Peyer's patch (tissue), 4 donors: ENCODE measurements at regions not wholly inside any gene's neighbourhood (a gene's known extent, or its start where the extent isn't known, plus 50 kb on each side); places are given as distances from the start of the nearest gene placed in this dataset.

Experiments used
- DNase-seq, 3 donors: peaks; one replicate each; pipeline ENCODE4 v3.0.0-alpha.2; 2017 to 2019
- H3K27ac ChIP-seq, 4 donors: fragments of 200-600 bp; sonication (generic); one replicate each; pipeline ENCODE4 v1.5.1; 2016 to 2019
- H3K27me3 ChIP-seq, 2 donors: fragments of 200-600 bp; sonication (generic); one replicate each; pipeline ENCODE4 v1.5.1; 2019
- H3K36me3 ChIP-seq, 3 donors: fragments of 200-600 bp; sonication (generic); one replicate each; pipeline ENCODE4 v1.5.1; 2016 to 2019
- H3K4me1 ChIP-seq, 4 donors: fragments of 200-600 bp; sonication (generic); one replicate each; pipeline ENCODE4 v1.5.1; 2016 to 2019
- H3K4me3 ChIP-seq, 4 donors: fragments of 200-600 bp; sonication (generic); 1 replicate in 3 of 4; 2 replicates in 1 of 4; pipeline ENCODE4 v1.5.1; 2016 to 2019; ENCODE audit warnings: mild to moderate bottlenecking in 1 of 4
- H3K9me3 ChIP-seq, 4 donors: fragments of 200-600 bp; sonication (generic); one replicate each; pipeline ENCODE4 v1.5.1; 2016 to 2019; ENCODE audit warnings: mild to moderate bottlenecking in 1 of 4
- POLR2A ChIP-seq, 2 donors: fragments of 450-650 bp; IDR thresholded peaks; one replicate each; pipeline ENCODE4 v1.5.1; 2017; ENCODE audit warnings: antibody characterized with exemption in 2 of 2, mild to moderate bottlenecking in 2 of 2, moderate library complexity in 2 of 2
- TF ChIP-seq, protein P1 (sequence below), 6 experiments: fragments of 450-650 bp in 4 of 6; fragments of 200-600 bp in 2 of 6; sonication (generic) in 1 of 6; IDR thresholded peaks; one replicate each; pipeline ENCODE4 v1.5.1; 2017 to 2019; ENCODE audit warnings: antibody characterized with exemption in 6 of 6, mild to moderate bottlenecking in 3 of 6, moderate library complexity in 1 of 6

DNA sequence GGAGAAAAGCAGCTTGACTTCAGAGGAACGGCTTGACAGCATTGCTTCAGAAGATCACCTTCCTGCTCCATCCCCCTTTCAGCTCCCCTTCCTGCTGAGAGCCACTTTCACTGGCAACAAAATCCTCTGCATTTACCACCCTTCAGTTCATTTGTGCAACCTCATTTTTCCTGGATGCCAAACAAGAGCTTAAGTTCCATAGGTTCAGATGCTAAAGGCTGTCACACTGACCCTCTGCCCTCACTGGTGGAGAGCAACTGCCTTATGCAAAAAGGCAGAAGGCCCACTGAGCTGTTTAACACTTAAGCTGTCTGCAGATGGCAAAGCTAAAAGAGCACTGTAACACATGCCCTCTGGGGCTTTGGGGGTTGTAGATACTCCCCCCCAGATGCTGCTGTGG, 131.2 kb upstream of the SPACA1 start:
- DNase-seq = no peak
- H3K4me3 ChIP-seq = no peak overlapping the region
- H3K27me3 ChIP-seq = no peaks in the 10 kb centered on the region
- no peaks in the 10 kb centered on the region for H3K9me3 ChIP-seq
- H3K27ac ChIP-seq = no peak overlapping the region
- H3K36me3 ChIP-seq = no peaks in the 10 kb centered on the region
- no peak for TF ChIP-seq POLR2A (IDR thresholded peaks at IDR 0.05)
- TF ChIP-seq, protein P1, sequence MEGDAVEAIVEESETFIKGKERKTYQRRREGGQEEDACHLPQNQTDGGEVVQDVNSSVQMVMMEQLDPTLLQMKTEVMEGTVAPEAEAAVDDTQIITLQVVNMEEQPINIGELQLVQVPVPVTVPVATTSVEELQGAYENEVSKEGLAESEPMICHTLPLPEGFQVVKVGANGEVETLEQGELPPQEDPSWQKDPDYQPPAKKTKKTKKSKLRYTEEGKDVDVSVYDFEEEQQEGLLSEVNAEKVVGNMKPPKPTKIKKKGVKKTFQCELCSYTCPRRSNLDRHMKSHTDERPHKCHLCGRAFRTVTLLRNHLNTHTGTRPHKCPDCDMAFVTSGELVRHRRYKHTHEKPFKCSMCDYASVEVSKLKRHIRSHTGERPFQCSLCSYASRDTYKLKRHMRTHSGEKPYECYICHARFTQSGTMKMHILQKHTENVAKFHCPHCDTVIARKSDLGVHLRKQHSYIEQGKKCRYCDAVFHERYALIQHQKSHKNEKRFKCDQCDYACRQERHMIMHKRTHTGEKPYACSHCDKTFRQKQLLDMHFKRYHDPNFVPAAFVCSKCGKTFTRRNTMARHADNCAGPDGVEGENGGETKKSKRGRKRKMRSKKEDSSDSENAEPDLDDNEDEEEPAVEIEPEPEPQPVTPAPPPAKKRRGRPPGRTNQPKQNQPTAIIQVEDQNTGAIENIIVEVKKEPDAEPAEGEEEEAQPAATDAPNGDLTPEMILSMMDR (IDR thresholded peaks at IDR 0.05) = no peak
- H3K4me1 ChIP-seq = peaks cover 0 to 3% (median 0%) of the 10 kb centered on the region in 4 donors

DNA sequence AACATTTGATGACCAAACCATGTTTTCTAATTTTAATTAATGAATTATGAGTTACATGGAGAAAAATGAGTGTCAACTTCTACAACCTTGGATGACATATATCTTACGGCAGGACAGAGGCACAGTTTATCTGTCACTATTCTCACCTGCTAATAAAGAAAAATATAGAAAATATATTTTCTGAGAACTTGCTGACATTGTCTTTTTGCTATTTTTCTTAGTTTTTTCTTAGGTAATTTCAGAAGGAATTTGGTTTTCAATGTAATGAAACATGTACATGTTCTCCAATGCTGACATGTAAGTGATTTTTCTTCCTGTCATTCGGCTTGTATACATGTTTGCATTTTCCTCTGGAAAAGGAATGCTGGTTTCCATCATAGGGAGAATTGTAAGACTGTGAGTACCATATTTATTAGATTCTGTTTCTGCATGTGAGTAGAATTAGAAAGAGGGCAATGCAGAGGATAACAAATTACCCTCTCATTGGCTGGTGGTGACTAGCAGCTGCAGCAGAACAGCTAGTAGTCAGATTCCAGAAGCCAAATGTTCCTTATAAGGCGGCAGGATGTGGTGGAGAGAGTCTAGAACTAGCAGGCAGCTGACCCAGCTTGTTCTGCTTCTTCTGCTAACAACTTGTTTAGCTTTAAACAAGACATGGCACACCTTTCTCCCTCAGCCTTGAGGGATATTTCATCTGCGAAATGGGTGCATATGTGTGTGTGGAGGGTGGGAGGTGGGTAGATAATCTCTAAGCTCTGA, 132.8 kb upstream of the SPACA1 start:
- Histone ChIP-seq H3K4me1 (no peaks in the 10 kb centered on the region), H3K4me3 (no peak overlapping the region), H3K36me3 (no peaks in the 10 kb centered on the region), H3K27ac (no peak overlapping the region), H3K27me3 (no peaks in the 10 kb centered on the region), H3K9me3 (no peaks in the 10 kb centered on the region)
- peak in 1 of 3 donors; percentile 31 for DNase-seq
- no peak for TF ChIP-seq POLR2A (IDR thresholded peaks at IDR 0.05)
- TF ChIP-seq, protein P1 (IDR thresholded peaks at IDR 0.05) = no peak

DNA sequence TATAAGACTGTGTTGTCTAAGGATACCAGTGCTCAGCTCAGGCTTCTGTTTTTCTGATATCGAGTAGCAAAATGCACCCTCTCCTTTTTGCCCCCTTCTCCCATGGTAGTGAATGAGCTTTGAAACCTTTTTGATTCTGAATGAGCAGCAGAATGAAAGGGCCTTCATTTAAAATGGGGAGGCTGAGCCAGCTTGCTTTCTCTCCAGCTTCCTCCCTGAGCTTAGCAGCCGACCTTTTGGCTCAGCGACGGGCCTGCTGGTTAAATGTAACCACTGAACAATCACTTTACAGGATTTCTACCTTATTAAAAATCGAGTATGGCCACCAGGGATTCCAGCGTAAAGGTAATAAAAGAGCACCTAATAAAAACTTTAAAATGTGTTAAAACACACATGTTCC, 133.7 kb upstream of the SPACA1 start:
- Histone ChIP-seq H3K4me3 (no peak overlapping the region), H3K4me1 (no peaks in the 10 kb centered on the region), H3K36me3 (no peaks in the 10 kb centered on the region), H3K27ac (no peak overlapping the region), H3K9me3 (no peaks in the 10 kb centered on the region), H3K27me3 (no peaks in the 10 kb centered on the region)
- no peak for DNase-seq
- TF ChIP-seq, protein P1 (IDR thresholded peaks at IDR 0.05) = no peak

DNA sequence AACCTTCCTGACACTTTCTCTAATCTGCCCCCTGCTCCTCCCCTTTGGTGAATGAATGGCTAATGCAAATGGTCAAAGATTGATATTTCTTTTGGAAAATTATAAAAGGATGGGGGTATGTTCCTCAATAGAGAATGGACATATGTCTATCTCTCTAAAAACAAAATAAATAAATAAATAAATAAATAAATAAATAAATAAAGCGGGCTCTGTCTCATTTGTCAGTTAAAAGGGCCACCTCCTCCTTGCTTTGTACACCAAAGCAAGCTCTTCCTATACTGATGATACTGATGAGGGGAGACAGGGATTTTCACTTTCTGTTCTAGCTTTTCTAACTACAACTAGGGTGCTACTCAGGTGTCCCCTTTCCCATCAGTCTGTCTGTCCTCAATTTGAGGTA, 135.5 kb upstream of the SPACA1 start:
- Histone ChIP-seq H3K27ac (no peak overlapping the region), H3K4me3 (no peak overlapping the region), H3K36me3 (no peaks in the 10 kb centered on the region), H3K27me3 (no peaks in the 10 kb centered on the region), H3K9me3 (no peaks in the 10 kb centered on the region), H3K4me1 (no peaks in the 10 kb centered on the region)
- TF ChIP-seq, protein P1 (IDR thresholded peaks at IDR 0.05) = no peak
- TF ChIP-seq POLR2A (IDR thresholded peaks at IDR 0.05) = no peak
- no peak for DNase-seq

DNA sequence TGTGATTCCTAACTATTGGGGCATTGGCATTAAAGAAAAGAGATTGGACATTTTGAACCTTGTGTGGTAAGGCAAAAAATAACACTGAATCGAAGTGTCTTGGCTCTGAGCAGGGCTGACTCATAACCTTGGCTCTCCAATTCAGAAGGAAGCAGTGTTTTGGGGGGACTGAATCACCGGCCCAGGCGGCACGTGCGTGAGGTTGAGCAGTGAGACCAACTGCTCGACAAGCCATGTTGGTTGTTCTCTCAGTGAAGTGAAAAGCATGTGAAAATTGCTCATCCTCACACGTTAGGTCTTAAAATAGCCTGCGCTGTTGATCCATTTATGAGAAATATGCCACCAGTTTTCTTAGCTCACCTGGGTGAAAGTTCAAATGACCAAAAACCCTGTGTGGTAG, 137.8 kb upstream of the SPACA1 start:
- Histone ChIP-seq H3K27ac (no peak overlapping the region), H3K4me3 (no peak overlapping the region), H3K27me3 (no peaks in the 10 kb centered on the region), H3K4me1 (no peaks in the 10 kb centered on the region), H3K9me3 (no peaks in the 10 kb centered on the region), H3K36me3 (no peaks in the 10 kb centered on the region)
- DNase-seq = no peak
- no peak for TF ChIP-seq POLR2A (IDR thresholded peaks at IDR 0.05)
- TF ChIP-seq, protein P1 (IDR thresholded peaks at IDR 0.05) = no peak
